Activated CD8-positive, alpha-beta memory T cell treated with anti-CD3 and anti-CD28 coated beads, Interleukin-2, amount 10 ng/mL, durations not matched to agents 7 days and 5 days (primary cell): ENCODE measurements at regions not wholly inside any gene's neighbourhood (a gene's known extent, or its start where the extent isn't known, plus 50 kb on each side); places are given as distances from the start of the nearest gene placed in this dataset.
A peak's percentile ranks its signal among the peaks of the same experiment; 100 is the strongest.

Experiments used
- ATAC-seq: fragments of 150-1000 bp; cut with Tn5 transposase; one replicate; pipeline ENCODE4 v1.10.0; 2021; ENCODE audit warnings: moderate library complexity
- CTCF ChIA-PET: fragments of 350-600 bp; sonication (Branson Sonifier 250); formaldehyde crosslinking; loops from one replicate; lab custom pipeline; 2021; ENCODE audit warnings: antibody characterized with exemption; lab: Charles Lee
- DNase-seq: peaks from one replicate; pipeline ENCODE4 v3.0.0-alpha.2; 2020
- H3K27ac Mint-ChIP-seq: one replicate; pipeline ENCODE4 v1.8.0; 2021; ENCODE audit warnings: mild to moderate bottlenecking, mixed read lengths
- H3K27me3 Mint-ChIP-seq: one replicate; pipeline ENCODE4 v1.8.0; 2021; ENCODE audit warnings: mixed read lengths
- H3K36me3 Mint-ChIP-seq: one replicate; pipeline ENCODE4 v1.8.0; 2021; ENCODE audit warnings: mild to moderate bottlenecking, mixed read lengths
- H3K4me1 Mint-ChIP-seq: one replicate; pipeline ENCODE4 v1.8.0; 2021; ENCODE audit warnings: mixed read lengths
- H3K4me3 Mint-ChIP-seq: one replicate; pipeline ENCODE4 v1.8.0; 2021; ENCODE audit warnings: mild to moderate bottlenecking, moderate library complexity, mixed read lengths
- H3K9me3 Mint-ChIP-seq: one replicate; pipeline ENCODE4 v1.8.0; 2022; ENCODE audit warnings: low read depth, mixed read lengths

DNA sequence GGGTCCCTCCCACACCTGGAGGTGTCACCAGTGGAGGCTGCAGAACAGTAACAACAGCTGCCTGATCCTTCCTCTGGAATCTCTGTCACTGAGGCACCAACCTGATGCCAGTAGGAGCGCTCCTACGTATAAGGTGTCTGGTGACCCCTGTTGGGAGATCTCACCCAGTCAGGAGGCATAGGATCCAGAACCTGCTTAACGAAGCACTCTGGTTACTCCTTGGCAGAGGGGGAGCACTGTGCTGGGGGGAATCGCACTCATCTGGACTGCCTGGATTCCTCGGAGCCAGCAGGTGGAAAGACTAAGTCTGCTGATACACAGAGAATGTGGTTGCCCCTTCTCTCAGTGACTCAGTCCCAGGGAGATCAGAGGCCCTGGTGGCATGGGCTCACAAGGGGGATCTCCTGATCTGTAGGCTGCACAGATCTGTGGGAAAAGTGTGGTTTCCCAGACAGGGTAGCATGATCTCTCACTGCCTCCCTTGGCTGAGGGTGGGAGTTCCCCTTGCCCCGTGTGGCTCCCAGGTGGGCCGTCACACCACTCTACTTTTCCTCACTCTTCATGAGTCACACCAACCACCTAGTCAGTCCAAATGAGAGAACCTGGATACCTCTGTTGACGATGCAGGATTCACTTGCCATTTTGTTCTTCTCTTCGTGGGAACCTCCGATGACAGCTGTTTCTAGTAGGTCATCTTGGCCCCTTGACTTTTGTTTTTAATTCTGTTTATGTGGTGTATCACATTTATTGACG is 305.9 kb downstream of the IDS start:
- DNase-seq = no peak
- no peak for ATAC-seq
- H3K4me1 Mint-ChIP-seq = no peaks in the 10 kb centered on the region
- no peaks in the 10 kb centered on the region for H3K9me3 Mint-ChIP-seq
- CTCF ChIA-PET = no interaction called here
- H3K4me3 Mint-ChIP-seq = no peak overlapping the region
- no peaks in the 10 kb centered on the region for H3K36me3 Mint-ChIP-seq
- H3K27ac Mint-ChIP-seq = no peak overlapping the region
- no peaks in the 10 kb centered on the region for H3K27me3 Mint-ChIP-seq

DNA sequence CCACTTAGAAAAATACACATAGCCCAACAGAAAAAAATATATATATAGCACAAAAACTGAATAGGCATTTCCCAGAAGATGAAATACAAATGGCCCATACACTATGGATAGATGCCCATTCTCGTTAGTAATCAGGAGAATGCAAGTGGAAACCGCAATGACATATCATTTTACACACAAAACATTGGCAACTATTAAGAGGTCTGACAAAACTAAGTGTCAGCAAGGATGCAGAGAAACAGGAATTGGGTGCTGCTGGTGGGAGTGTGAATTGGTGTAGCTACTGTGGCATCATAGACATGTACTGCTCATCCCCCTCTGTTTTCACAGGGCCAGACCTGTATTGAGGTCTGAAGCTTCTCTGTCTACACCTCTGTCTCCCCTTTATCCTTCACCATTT is 320.0 kb downstream of the IDS start:
- no peaks in the 10 kb centered on the region for H3K27me3 Mint-ChIP-seq
- H3K9me3 Mint-ChIP-seq = no peaks in the 10 kb centered on the region
- CTCF ChIA-PET = no interaction called here
- ATAC-seq = no peak
- no peak overlapping the region for H3K4me3 Mint-ChIP-seq
- H3K36me3 Mint-ChIP-seq = no peaks in the 10 kb centered on the region
- no peaks in the 10 kb centered on the region for H3K4me1 Mint-ChIP-seq
- H3K27ac Mint-ChIP-seq = no peak overlapping the region
- DNase-seq = no peak

DNA sequence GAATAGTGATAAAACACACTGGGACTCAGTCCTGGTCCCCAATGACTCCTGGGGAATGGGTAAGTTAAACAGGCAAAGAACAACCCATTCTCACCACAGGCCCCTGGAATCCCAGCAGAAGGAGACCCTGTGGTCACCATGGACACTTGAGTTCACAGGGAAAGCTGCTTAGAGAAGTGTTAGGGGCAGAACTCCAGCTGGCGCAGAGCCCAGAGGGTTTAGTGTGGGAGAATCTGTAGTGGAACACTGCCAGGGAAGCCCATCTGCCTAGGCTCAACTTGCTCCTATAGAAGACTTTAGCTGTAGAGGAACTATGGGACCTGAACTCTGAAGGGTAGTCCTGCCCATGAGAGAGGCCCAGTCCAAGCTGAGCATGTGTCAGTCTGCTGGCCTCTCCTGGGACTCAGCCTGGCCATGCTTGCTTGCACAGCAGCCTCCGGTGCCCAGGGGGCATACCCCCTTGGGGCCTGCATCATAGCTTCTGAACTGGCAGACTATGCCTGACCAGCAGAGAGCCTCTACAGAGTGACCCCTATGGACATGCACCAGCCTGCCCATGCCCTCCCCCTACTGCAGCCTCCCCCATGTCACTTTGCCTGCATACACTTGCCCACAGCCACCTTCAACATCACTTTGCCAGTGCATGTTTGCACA is 343.5 kb downstream of the IDS start:
- Mint-ChIP-seq H3K27ac (no peak overlapping the region), H3K4me1 (no peaks in the 10 kb centered on the region)

DNA sequence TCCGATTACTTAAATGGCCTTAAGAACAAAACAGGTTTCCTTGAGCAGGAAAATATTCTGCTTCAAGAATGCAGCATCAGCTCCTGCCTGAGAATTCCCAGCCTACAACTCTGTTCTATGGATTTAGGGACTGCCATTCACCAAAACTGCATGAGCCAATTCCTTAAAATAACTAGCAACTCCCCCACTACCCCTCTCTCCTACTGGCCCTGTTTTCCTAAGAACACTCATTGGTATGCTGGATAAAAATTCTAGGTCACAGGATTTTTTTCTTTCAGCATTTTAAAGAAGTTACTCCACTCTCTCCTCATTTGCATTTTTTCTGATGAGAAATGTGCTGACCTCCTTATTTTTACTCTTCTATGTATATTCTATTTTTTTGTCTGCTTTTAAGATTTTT is 347.1 kb downstream of the IDS start:
- Mint-ChIP-seq H3K36me3 (no peaks in the 10 kb centered on the region), H3K4me1 (no peaks in the 10 kb centered on the region), H3K9me3 (no peaks in the 10 kb centered on the region), H3K27ac (no peak overlapping the region), H3K4me3 (no peak overlapping the region), H3K27me3 (no peaks in the 10 kb centered on the region)
- ATAC-seq (no peak), DNase-seq (no peak)
- CTCF ChIA-PET = no interaction called here

More for the DNA sequence above, 343.5 kb downstream of the IDS start:
- Mint-ChIP-seq H3K27me3 (no peaks in the 10 kb centered on the region), H3K4me3 (no peak overlapping the region), H3K36me3 (no peaks in the 10 kb centered on the region), H3K9me3 (no peaks in the 10 kb centered on the region)
- CTCF ChIA-PET = no interaction called here
- ATAC-seq (no peak), DNase-seq (no peak)

DNA sequence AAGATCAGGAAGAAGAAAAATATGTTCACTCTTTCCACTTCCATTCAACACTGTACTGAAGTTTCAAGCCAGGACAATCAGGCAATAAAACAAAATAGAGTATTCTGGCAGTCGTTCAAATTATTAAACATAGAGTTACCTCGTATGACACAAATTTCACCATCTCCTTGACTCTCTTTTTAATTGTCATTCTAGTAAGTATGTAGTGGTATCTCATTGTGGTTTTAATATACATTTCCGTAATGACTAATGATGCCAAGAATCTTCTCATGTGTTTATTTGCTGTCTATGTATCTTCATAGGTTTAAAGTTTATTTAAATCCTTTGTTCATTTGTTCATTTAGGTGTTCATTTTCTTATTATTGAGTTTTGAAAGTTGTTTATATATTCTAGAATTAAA is 352.2 kb downstream of the IDS start:
- no peak for ATAC-seq
- CTCF ChIA-PET = no interaction called here
- Mint-ChIP-seq H3K27me3 (no peaks in the 10 kb centered on the region), H3K27ac (no peak overlapping the region), H3K9me3 (no peaks in the 10 kb centered on the region), H3K4me1 (no peaks in the 10 kb centered on the region), H3K36me3 (no peaks in the 10 kb centered on the region), H3K4me3 (no peak overlapping the region)
- no peak for DNase-seq

DNA sequence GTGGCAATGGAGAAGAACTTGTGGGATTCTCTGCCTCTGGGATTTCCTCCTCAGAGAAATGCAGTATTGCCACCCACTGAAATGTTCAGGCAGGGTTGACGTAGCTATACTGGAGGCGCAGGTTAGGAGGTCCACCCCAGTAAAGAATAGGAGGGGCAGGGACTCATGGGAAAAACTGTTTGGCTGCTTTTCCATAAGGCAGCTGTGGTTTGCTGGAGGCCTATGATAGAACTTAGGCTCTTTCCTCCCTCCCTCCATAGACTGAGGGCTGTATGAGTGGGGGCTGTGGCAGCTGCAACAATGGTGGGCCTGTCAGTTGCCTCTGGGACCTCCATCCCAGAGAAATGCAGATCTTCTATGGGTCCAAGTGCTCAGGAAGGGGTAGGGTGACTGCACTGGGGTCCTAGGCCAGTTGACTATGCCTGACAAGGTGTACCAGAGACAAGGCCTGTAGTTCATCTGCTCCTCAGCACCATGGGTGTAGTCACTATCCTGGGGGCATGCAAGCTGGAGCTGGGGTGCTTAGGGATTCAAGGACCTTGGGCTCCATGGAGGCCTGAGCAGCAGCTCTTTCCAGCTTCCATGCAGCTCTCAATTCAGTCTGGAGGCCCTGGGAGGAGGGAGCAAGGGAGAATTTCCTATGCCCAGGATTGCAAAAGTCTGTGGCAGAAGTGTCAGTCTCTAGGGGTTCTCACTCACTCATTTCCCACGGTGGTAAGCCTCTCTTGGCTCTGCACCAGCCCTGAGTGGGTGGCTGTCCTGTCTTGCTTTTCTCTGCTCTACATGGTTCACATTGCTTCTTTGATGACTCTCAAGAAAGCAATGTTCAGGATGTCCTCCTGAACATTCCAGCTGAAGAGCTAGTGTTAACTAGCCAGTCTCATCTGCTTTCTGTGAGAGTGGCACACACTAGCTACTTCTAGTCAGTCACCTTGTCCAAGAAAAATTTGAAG is 353.0 kb downstream of the IDS start:
- ATAC-seq (no peak), DNase-seq (no peak)
- CTCF ChIA-PET = no interaction called here
- no peaks in the 10 kb centered on the region for H3K9me3 Mint-ChIP-seq
- H3K27ac Mint-ChIP-seq = no peak overlapping the region
- H3K4me1 Mint-ChIP-seq = no peaks in the 10 kb centered on the region
- H3K4me3 Mint-ChIP-seq = no peak overlapping the region
- no peaks in the 10 kb centered on the region for H3K27me3 Mint-ChIP-seq
- H3K36me3 Mint-ChIP-seq = no peaks in the 10 kb centered on the region

DNA sequence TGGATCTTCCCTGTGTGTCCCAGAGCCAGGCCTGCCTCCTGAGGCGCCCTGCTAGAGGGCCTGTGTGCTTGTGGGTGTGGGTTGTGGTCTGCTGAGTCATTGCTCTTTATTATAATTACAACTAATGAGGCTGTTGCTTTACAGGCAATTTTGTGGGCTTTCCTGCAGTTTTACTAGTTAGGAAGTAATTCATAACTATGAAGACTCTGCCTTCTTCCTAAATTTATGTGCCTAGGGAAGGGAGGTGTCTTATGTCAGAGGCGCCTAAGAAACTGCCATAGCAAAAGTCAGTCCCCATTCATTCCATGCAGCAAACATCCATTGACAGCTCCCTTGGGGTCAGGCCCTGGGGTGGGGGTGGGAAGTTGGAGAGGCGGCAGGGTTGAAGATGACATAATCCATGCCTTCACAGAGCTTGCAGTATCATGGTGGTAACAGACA is 359.2 kb downstream of the IDS start:
- no peaks in the 10 kb centered on the region for H3K27me3 Mint-ChIP-seq
- no peak for ATAC-seq

DNA sequence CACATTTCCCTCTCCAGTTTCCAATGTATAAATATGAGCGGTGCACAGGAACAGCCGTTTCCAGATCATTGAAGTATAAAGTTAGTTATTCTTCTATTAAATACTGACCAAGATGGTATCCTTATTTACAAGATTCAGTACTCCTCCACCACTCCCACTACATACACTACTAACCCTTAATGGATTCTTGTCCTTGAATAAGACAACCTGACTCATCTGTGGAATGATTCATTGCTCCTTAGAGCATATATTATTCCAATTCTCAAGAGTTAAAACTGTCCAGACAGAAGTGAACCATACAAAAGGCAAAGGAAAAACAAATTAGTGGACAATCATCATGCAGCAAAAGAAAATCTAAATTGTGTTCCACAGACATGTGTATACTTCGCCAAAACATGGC is 373.3 kb downstream of the IDS start:
- no peaks in the 10 kb centered on the region for H3K36me3 Mint-ChIP-seq
- CTCF ChIA-PET = no interaction called here
- no peak for DNase-seq
- H3K9me3 Mint-ChIP-seq = no peaks in the 10 kb centered on the region
- no peak overlapping the region for H3K27ac Mint-ChIP-seq
- no peaks in the 10 kb centered on the region for H3K4me1 Mint-ChIP-seq
- H3K4me3 Mint-ChIP-seq = no peak overlapping the region
- H3K27me3 Mint-ChIP-seq = no peaks in the 10 kb centered on the region
- ATAC-seq = no peak

More for the DNA sequence above, 359.2 kb downstream of the IDS start:
- DNase-seq = peak; percentile 40
- no peaks in the 10 kb centered on the region for H3K36me3 Mint-ChIP-seq
- no peaks in the 10 kb centered on the region for H3K9me3 Mint-ChIP-seq
- H3K4me1 Mint-ChIP-seq = peaks cover 2% of the 10 kb centered on the region
- H3K4me3 Mint-ChIP-seq = no peak overlapping the region
- CTCF ChIA-PET = no interaction called here
- no peak overlapping the region for H3K27ac Mint-ChIP-seq

DNA sequence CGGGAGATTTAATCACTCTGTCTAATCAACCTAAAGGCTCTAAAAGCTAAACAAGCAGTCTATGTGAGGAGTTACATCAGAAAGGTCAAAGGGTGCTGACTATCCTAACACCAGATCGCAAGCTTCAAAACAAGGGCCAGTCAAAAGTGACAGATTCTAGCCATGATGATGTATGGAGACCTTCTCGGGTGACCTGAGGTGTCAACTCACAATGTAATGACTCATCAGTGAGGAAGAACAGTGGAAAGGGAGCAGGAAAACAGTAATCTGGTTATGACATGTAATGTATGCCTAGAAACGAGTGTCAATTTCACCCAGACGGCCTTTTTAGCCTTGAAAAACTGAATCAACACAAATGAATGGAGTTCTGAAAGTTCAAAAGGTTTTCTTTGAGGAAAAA is 375.3 kb downstream of the IDS start:
- Mint-ChIP-seq H3K9me3 (no peaks in the 10 kb centered on the region), H3K36me3 (no peaks in the 10 kb centered on the region), H3K4me3 (no peak overlapping the region), H3K4me1 (no peaks in the 10 kb centered on the region), H3K27ac (no peak overlapping the region), H3K27me3 (no peaks in the 10 kb centered on the region)
- DNase-seq (no peak), ATAC-seq (no peak)
- CTCF ChIA-PET = no interaction called here

DNA sequence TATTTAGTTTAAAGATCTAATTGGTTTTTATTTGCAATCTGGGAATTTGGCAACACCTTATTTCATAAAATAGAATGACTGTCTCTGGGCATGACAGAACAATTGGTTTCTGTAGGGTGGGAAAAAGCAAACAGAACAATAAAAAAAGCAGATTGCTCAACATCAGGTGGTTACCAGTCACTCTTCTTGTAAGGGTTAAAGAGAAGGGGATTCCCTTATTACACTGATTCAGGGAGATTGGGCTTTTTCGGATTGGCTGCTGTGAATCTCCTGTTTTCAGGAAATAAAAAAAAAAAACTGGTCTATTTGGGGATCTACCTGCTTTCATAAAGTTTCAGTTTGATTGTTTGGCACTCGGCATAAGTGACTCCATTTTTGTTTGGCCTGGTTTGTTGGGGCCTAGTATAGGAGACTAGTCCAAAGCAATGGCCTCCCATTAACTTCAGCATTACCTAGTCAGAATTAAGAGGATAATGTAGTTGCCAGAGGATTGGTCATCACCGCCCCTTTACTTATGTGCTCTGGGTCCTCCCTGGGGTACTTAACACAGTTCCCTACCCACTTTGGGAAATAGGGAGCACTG is 380.5 kb downstream of the IDS start:
- Mint-ChIP-seq H3K9me3 (no peaks in the 10 kb centered on the region), H3K4me3 (no peak overlapping the region), H3K27ac (no peak overlapping the region), H3K36me3 (no peaks in the 10 kb centered on the region), H3K4me1 (no peaks in the 10 kb centered on the region), H3K27me3 (no peaks in the 10 kb centered on the region)
- ATAC-seq (no peak), DNase-seq (no peak)
- CTCF ChIA-PET = no interaction called here

DNA sequence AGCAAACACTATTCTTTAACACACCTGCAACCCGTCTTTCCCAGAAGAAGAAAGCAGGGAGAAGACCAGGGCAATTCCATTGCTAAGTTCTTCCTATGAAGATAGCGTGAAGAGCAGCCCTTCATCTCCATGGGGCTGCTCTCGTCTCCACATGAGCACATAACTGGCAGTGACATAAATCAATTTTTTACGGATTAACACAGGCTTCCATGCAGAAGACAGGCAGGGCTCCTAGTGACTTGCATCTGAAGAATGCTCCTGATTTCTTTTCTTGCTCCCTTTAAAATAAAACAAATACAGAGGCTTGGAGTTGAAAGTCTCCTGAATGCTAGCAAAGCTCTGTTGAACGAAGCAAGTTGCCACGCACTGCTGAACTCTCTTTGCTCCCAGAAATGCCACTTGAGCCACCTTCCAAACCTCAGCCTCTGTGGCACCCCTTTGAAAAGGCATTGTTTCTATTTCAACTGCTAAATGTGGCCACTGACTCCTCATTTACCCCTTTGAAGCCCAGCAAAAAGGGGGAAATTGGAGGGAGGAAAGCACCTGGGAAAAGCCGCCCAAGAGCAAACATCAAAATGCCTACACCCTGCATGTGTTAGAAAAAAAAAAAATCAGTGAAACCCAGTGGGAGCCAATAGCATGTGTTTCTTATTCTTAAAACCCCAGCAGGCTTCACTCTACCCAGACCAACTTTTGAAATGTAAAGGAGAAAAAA is 383.7 kb downstream of the IDS start:
- no peaks in the 10 kb centered on the region for H3K36me3 Mint-ChIP-seq
- H3K9me3 Mint-ChIP-seq = no peaks in the 10 kb centered on the region
- DNase-seq (no peak), ATAC-seq (no peak)
- CTCF ChIA-PET = no interaction called here
- no peaks in the 10 kb centered on the region for H3K27me3 Mint-ChIP-seq
- H3K27ac Mint-ChIP-seq = no peak overlapping the region
- no peaks in the 10 kb centered on the region for H3K4me1 Mint-ChIP-seq
- no peak overlapping the region for H3K4me3 Mint-ChIP-seq

DNA sequence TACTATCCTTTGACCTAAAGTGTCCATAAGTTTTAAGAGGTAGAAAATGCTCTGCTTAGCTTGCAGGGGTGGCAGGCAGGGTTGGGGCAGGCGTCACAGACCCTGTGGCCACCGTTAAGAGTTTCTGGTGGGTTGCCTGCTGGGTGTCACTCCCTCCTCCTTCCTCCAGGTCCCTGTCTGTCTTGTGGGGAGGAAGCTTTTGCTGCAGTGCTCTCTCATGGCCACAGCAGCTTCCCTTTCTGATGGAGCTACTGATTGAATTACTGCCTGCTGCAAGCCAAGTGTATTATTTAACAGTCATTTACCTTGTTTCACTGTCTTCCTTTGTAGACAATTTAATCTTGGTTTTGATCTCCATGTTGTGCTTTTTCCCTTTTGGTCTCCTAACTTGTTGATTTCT is 384.6 kb downstream of the IDS start:
- ATAC-seq (no peak), DNase-seq (no peak)
- H3K4me3 Mint-ChIP-seq = no peak overlapping the region
- CTCF ChIA-PET = no interaction called here
- no peaks in the 10 kb centered on the region for H3K27me3 Mint-ChIP-seq
- no peak overlapping the region for H3K27ac Mint-ChIP-seq
- H3K9me3 Mint-ChIP-seq = no peaks in the 10 kb centered on the region
- H3K36me3 Mint-ChIP-seq = no peaks in the 10 kb centered on the region
- H3K4me1 Mint-ChIP-seq = no peaks in the 10 kb centered on the region

DNA sequence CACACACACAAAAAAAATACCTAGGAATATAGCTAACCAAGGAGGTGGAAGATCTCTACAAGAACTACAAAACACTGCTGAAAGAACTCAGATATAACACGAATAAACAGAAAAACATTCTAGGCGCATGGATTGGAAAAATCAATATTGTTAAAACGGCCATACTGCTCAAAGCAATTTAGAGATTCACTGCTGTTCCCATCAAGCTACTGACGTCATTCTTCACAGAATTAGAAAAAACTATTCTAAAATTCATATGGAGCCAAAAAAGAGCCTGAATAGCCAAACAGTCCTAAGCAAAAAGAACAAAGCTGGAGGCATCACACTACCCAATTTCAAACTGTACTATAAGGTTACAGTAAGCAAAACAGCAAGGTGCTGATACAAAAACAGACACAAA is 390.2 kb downstream of the IDS start:
- Mint-ChIP-seq H3K27me3 (no peaks in the 10 kb centered on the region), H3K36me3 (no peaks in the 10 kb centered on the region), H3K4me3 (no peak overlapping the region), H3K9me3 (no peaks in the 10 kb centered on the region), H3K27ac (no peak overlapping the region), H3K4me1 (no peaks in the 10 kb centered on the region)
- CTCF ChIA-PET = no interaction called here
- DNase-seq = no peak
- ATAC-seq = no peak
